DOHH2 (cell line): ENCODE measurements at regions not wholly inside any gene's neighbourhood (a gene's known extent, or its start where the extent isn't known, plus 50 kb on each side); places are given as distances from the start of the nearest gene placed in this dataset.

Source experiments
- EZH2phosphoT487 ChIP-seq: fragments of 200-600 bp; sonication (generic); IDR thresholded peaks from 2 replicates; pipeline ENCODE4 v1.6.1; 2017; ENCODE audit warnings: borderline replicate concordance, mild to moderate bottlenecking, antibody characterized with exemption, low read length, moderate library complexity, mixed read lengths
- TF ChIP-seq, protein P1 (sequence below): fragments of 200-600 bp; sonication (generic); IDR thresholded peaks from one replicate; pipeline ENCODE4 v1.5.1; 2014; ENCODE audit warnings: antibody characterized with exemption, mild to moderate bottlenecking, low read depth, low read length; ENCODE audit not compliant: poor library complexity, severe bottlenecking

DNA sequence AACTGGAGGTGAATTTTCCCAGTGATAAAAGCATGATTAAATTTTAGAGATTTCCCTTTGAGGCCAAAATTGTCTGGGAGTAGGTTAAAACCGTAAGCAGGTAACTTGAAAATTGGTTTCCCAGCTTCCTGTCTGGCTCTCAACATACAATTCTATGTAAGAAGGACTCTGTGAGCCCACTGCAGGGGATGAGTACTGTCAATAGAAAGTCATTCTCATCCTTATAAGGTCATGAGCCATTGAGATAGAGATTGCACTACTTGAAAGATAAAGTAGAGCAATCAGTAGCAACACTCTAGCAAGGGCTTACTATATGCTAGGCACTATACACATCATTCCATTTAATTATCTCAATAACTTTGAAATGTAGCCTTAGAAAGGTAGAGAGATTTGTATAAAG, 225.6 kb upstream of the HMGA2 start:
- TF ChIP-seq EZH2phosphoT487: no peak
- TF ChIP-seq, protein P1, sequence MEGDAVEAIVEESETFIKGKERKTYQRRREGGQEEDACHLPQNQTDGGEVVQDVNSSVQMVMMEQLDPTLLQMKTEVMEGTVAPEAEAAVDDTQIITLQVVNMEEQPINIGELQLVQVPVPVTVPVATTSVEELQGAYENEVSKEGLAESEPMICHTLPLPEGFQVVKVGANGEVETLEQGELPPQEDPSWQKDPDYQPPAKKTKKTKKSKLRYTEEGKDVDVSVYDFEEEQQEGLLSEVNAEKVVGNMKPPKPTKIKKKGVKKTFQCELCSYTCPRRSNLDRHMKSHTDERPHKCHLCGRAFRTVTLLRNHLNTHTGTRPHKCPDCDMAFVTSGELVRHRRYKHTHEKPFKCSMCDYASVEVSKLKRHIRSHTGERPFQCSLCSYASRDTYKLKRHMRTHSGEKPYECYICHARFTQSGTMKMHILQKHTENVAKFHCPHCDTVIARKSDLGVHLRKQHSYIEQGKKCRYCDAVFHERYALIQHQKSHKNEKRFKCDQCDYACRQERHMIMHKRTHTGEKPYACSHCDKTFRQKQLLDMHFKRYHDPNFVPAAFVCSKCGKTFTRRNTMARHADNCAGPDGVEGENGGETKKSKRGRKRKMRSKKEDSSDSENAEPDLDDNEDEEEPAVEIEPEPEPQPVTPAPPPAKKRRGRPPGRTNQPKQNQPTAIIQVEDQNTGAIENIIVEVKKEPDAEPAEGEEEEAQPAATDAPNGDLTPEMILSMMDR: no peak
